Uterus (tissue), 3 donors: ENCODE measurements at regions not wholly inside any gene's neighbourhood (a gene's known extent, or its start where the extent isn't known, plus 50 kb on each side); places are given as distances from the start of the nearest gene placed in this dataset.

Experiments
- DNase-seq, 2 donors: peaks; one replicate each; pipeline ENCODE4 v3.0.0-alpha.2; 2019 to 2020
- H3K27ac ChIP-seq, 2 donors: fragments of 200-600 bp; sonication (generic); 1 replicate in 1 of 2; 2 replicates in 1 of 2; pipeline ENCODE4 v1.5.1; 2016 to 2018
- H3K27me3 ChIP-seq, 2 donors: fragments of 200-600 bp; sonication (generic); one replicate each; pipeline ENCODE4 v1.5.1; 2018 to 2019; ENCODE audit warnings: control low read depth in 1 of 2
- H3K36me3 ChIP-seq, 2 donors: fragments of 200-600 bp; sonication (generic); one replicate each; pipeline ENCODE4 v1.5.1; 2019; ENCODE audit warnings: control low read depth in 1 of 2
- H3K4me1 ChIP-seq, 2 donors: fragments of 200-600 bp; sonication (generic); one replicate each; pipeline ENCODE4 v1.5.1; 2018 to 2019; ENCODE audit warnings: control low read depth in 1 of 2
- H3K4me3 ChIP-seq, 2 donors: fragments of 200-600 bp; sonication (generic); 1 replicate in 1 of 2; 2 replicates in 1 of 2; pipeline ENCODE4 v1.5.1; 2018 to 2019; ENCODE audit warnings: mild to moderate bottlenecking in 1 of 2
- H3K9me3 ChIP-seq, 2 donors: fragments of 200-600 bp; sonication (generic); one replicate each; pipeline ENCODE4 v1.5.1; 2019; ENCODE audit warnings: control low read depth in 1 of 2
- POLR2A ChIP-seq, 2 donors: fragments of 450-650 bp; IDR thresholded peaks; one replicate each; pipeline ENCODE4 v1.6.1; 2016; ENCODE audit warnings: antibody characterized with exemption in 2 of 2, mild to moderate bottlenecking in 1 of 2, moderate library complexity in 1 of 2
- intact Hi-C: fragments of 100-400 bp; cut with DNase I; formaldehyde crosslinking; loops from one replicate; pipeline ENCODE4 v1.15.1; 2023; ENCODE audit warnings: low total_unique reads
- TF ChIP-seq, protein P1 (sequence below), 4 experiments: fragments of 200-600 bp in 2 of 4; fragments of 450-650 bp in 2 of 4; sonication (generic) in 2 of 4; IDR thresholded peaks; one replicate each; pipeline ENCODE4 v1.5.1; 2016 to 2019; ENCODE audit warnings: antibody characterized with exemption in 4 of 4, mild to moderate bottlenecking in 2 of 4, moderate library complexity in 1 of 4
- donor health status: DM: yes; HTN: yes; CAD: no.

DNA sequence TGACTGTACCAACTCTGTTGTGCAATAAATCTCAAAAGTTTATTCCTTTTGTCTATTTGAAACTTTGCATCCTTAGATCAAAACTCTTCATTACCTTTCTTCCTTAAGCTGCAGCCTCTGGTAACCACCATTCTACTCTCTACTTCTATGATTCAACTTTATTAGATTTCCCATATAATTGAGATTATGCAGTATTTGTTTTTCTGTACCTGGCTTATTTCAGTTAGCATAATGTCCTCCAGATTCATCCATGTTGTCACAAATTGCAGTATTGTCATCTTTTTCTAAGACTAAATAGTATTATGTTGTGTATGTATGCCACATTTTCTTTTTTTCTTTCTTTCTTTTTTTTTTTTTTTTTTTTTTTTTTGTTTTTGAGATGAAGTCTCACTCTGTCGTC, 1176.3 kb upstream of the TENM4 start:
- H3K27me3 ChIP-seq = no peaks in the 10 kb centered on the region
- H3K4me1 ChIP-seq = no peaks in the 10 kb centered on the region
- H3K36me3 ChIP-seq = no peaks in the 10 kb centered on the region
- H3K9me3 ChIP-seq = no peaks in the 10 kb centered on the region
- intact Hi-C loops = no loop called here
- H3K27ac ChIP-seq = no peak overlapping the region
- DNase-seq = no peak
- H3K4me3 ChIP-seq = no peak overlapping the region
- no peak for TF ChIP-seq POLR2A (IDR thresholded peaks at IDR 0.05)
- TF ChIP-seq, protein P1, sequence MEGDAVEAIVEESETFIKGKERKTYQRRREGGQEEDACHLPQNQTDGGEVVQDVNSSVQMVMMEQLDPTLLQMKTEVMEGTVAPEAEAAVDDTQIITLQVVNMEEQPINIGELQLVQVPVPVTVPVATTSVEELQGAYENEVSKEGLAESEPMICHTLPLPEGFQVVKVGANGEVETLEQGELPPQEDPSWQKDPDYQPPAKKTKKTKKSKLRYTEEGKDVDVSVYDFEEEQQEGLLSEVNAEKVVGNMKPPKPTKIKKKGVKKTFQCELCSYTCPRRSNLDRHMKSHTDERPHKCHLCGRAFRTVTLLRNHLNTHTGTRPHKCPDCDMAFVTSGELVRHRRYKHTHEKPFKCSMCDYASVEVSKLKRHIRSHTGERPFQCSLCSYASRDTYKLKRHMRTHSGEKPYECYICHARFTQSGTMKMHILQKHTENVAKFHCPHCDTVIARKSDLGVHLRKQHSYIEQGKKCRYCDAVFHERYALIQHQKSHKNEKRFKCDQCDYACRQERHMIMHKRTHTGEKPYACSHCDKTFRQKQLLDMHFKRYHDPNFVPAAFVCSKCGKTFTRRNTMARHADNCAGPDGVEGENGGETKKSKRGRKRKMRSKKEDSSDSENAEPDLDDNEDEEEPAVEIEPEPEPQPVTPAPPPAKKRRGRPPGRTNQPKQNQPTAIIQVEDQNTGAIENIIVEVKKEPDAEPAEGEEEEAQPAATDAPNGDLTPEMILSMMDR (IDR thresholded peaks at IDR 0.05) = no peak

DNA sequence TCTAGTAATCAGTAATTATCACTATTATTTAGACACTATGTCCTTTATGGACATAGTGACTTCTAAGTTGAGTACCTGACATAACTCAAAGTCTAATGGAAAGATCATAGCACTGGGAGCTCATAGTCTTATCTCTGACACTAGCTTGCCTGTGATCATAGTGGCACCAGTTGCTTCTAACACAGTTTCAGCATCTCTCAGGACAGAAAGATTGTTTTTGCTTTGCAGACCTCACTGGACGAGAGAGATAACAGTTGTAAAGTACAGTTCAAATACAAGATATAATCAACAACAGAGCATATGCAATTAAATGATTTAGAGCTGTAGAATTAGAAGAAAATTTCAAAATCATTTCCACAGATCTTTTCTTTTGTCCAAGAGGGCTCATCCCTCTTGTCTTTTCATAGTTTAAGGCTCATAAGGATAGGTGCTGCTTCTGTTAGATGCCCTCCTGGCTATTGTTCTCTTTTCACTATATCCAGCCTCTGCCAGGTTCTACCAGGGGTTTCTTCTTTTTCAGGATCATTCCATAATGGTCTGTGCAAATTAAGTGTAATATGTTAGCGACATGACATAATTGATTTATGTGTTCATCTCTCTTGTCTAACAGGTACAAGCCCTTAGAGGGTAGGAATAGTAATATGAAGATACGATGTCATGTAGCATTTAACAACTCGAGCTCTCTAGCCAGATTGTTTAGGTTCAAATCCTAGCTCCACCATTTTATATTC, 1175.4 kb upstream of the TENM4 start:
- Histone ChIP-seq H3K27ac (no peak overlapping the region), H3K4me1 (no peaks in the 10 kb centered on the region), H3K36me3 (no peaks in the 10 kb centered on the region), H3K9me3 (no peaks in the 10 kb centered on the region), H3K27me3 (no peaks in the 10 kb centered on the region), H3K4me3 (no peak overlapping the region)
- TF ChIP-seq, protein P1 (IDR thresholded peaks at IDR 0.05) = no peak
- TF ChIP-seq POLR2A (IDR thresholded peaks at IDR 0.05) = no peak
- intact Hi-C loops = no loop called here
- no peak for DNase-seq

DNA sequence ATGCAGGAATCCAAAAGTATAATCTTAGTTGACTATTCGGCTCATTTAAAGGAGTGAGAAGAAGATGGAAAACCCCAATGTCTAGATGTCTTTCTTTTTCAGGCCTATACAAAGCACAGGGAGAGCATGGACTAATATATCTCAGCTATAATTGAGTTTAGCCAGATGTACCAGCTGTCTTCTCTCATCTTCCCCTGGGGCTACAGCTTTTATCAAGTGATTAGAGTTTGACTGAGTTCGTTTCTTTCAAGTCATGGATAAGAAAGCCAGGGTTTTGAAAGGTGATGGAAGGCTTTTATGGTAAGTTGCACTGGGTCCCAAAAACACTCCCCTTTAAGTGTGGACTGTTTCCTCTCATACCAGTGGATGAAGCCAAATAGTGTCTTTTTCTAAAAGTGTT, 1172.8 kb upstream of the TENM4 start:
- intact Hi-C loops = no loop called here
- TF ChIP-seq, protein P1 (IDR thresholded peaks at IDR 0.05) = no peak
- no peak for TF ChIP-seq POLR2A (IDR thresholded peaks at IDR 0.05)

DNA sequence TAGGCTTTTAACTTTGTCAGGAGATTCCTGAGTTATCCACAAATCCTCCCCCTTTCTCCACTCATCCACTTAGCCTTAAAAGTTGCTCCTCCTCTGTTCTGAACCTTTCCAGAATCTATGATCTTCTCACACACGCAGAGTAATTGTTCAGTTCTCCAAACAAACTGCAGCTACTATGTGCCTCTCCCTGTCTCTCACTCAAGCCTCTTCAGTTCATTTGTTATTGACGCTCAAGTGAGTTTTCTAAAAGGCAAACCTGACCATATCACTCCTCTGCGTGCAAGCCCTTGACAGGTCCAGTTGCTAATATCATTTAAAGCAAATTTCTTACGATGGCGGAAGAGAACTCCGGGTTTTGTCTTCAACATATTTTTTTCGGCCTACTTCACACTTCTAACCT, 1169.7 kb upstream of the TENM4 start:
- TF ChIP-seq, protein P1 (IDR thresholded peaks at IDR 0.05) = no peak
- no peak for TF ChIP-seq POLR2A (IDR thresholded peaks at IDR 0.05)
- H3K27me3 ChIP-seq = no peaks in the 10 kb centered on the region
- DNase-seq = no peak
- no peaks in the 10 kb centered on the region for H3K4me1 ChIP-seq
- H3K4me3 ChIP-seq = no peak overlapping the region
- no peak overlapping the region for H3K27ac ChIP-seq
- intact Hi-C loops = no loop called here
- no peaks in the 10 kb centered on the region for H3K9me3 ChIP-seq
- no peaks in the 10 kb centered on the region for H3K36me3 ChIP-seq

More for the DNA sequence above, 1172.8 kb upstream of the TENM4 start:
- H3K27ac ChIP-seq = no peak overlapping the region
- H3K9me3 ChIP-seq = no peaks in the 10 kb centered on the region
- no peak for DNase-seq
- no peaks in the 10 kb centered on the region for H3K27me3 ChIP-seq
- H3K4me3 ChIP-seq = no peak overlapping the region
- no peaks in the 10 kb centered on the region for H3K36me3 ChIP-seq
- no peaks in the 10 kb centered on the region for H3K4me1 ChIP-seq

DNA sequence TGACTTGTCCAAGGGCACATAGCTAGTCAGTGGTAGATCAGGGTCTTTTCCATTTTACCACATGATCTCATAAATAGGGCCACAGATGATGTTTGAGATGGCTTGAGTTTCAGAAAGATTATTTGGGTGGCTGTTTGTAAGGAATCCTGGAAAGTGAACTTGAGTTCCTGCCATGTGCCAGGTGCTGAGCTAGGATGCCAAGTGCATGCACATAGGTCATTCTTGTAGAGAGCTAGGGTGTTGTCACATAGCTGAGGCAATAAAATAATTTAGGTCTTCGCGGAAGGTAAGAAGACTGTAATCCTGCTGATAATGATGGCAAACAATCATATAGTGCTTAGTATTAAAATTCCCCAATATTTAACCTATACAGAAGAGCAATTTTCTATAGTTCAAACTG, 1162.6 kb upstream of the TENM4 start:
- H3K4me1 ChIP-seq = no peaks in the 10 kb centered on the region
- H3K9me3 ChIP-seq = no peaks in the 10 kb centered on the region
- no peaks in the 10 kb centered on the region for H3K27me3 ChIP-seq
- no peak overlapping the region for H3K27ac ChIP-seq
- TF ChIP-seq, protein P1 (IDR thresholded peaks at IDR 0.05) = no peak
- no peak for TF ChIP-seq POLR2A (IDR thresholded peaks at IDR 0.05)
- no peak for DNase-seq
- intact Hi-C loops = no loop called here
- H3K4me3 ChIP-seq = no peak overlapping the region
- H3K36me3 ChIP-seq = no peaks in the 10 kb centered on the region
